NCI-H774 (cell line): ENCODE measurements at regions not wholly inside any gene's neighbourhood (a gene's known extent, or its start where the extent isn't known, plus 50 kb on each side); places are given as distances from the start of the nearest gene placed in this dataset.

Source experiments
- DNase-seq: peaks from one replicate; lab custom pipeline; 2025; lab: John Stamatoyannopoulos, UW

- DNase-seq, result no peak
Observed at GRCh38 chr20:10771435-10772140, 97.8 kb upstream of the JAG1 start.

GRCh38 chr20:10774357-10774943, 100.7 kb upstream of the JAG1 start:
- DNase-seq, result no peak

- DNase-seq, result no peak
Observed at GRCh38 chr20:10777710-10778109, 103.9 kb upstream of the JAG1 start.

- no peak for DNase-seq
Observed at GRCh38 chr20:10779911-10780310, 106.1 kb upstream of the JAG1 start.

- no peak for DNase-seq
Observed at GRCh38 chr20:10780901-10781300, 107.1 kb upstream of the JAG1 start.

- DNase-seq, result no peak
Observed at GRCh38 chr20:10781526-10781925, 107.7 kb upstream of the JAG1 start.

GRCh38 chr20:10783707-10784553, 110.1 kb upstream of the JAG1 start:
- peak; percentile 34 for DNase-seq

- DNase-seq, result peak; percentile 34
Observed at GRCh38 chr20:10784554-10785183, 110.9 kb upstream of the JAG1 start.

GRCh38 chr20:10786678-10787077, 112.9 kb upstream of the JAG1 start:
- no peak for DNase-seq

- no peak for DNase-seq
Observed at GRCh38 chr20:10788055-10788454, 114.3 kb upstream of the JAG1 start.

GRCh38 chr20:10788877-10789276, 115.1 kb upstream of the JAG1 start:
- no peak for DNase-seq

- no peak for DNase-seq
Observed at GRCh38 chr20:10789386-10789785, 115.6 kb upstream of the JAG1 start.

- peak; percentile 27 for DNase-seq
Observed at GRCh38 chr20:10790013-10790412, 116.2 kb upstream of the JAG1 start.

GRCh38 chr20:10792291-10792690, 118.5 kb upstream of the JAG1 start:
- DNase-seq, result no peak

GRCh38 chr20:10793766-10794165, 120.0 kb upstream of the JAG1 start:
- peak; percentile 61 for DNase-seq

- no peak for DNase-seq
Observed at GRCh38 chr20:10794765-10795164, 121.0 kb upstream of the JAG1 start.

- peak; percentile 39 for DNase-seq
Observed at GRCh38 chr20:10795286-10796026, 121.7 kb upstream of the JAG1 start.

GRCh38 chr20:10798811-10799210, 125.0 kb upstream of the JAG1 start:
- DNase-seq, result no peak

- no peak for DNase-seq
Observed at GRCh38 chr20:10799735-10800134, 125.9 kb upstream of the JAG1 start.

GRCh38 chr20:10800288-10800687, 126.5 kb upstream of the JAG1 start:
- peak; percentile 66 for DNase-seq

- DNase-seq, result no peak
Observed at GRCh38 chr20:10802236-10802635, 128.4 kb upstream of the JAG1 start.

GRCh38 chr20:10805764-10806163, 132.0 kb upstream of the JAG1 start:
- no peak for DNase-seq
